ENCODE measurements at regions not wholly inside any gene's neighbourhood (a gene's known extent, or its start where the extent isn't known, plus 50 kb on each side); places are given as distances from the start of the nearest gene placed in this dataset.

GRCh38 chr14:97757491-97757890 lies 960.3 kb downstream of the VRK1 start:
- TF ChIP-seq CTCF (IDR thresholded peaks at IDR 0.05; ENCODE audit: extremely low read depth in 1 of 2, insufficient read depth in 1 of 2, low read depth in 1 of 2, low read length in 2 of 2) (no peak), MYC (IDR thresholded peaks at IDR 0.05; ENCODE audit: low read depth, low read length) (no peak), EZH2 (IDR thresholded peaks at IDR 0.05; ENCODE audit: borderline replicate concordance, low read depth, low read length, severe bottlenecking) (no peak), POLR2A (IDR thresholded peaks at IDR 0.05; ENCODE audit: low read depth, low read length) (no peak), POLR2AphosphoS5 (IDR thresholded peaks at IDR 0.05; ENCODE audit: insufficient read depth, low read depth, low read length) (no peak)
